ENCODE measurements at regions not wholly inside any gene's neighbourhood (a gene's known extent, or its start where the extent isn't known, plus 50 kb on each side); places are given as distances from the start of the nearest gene placed in this dataset.
"Not testable (repeated sequence)": the region's sequence is repeated elsewhere in the genome, so short reads cannot be mapped to it uniquely, and the experiment has no call there.

DNA sequence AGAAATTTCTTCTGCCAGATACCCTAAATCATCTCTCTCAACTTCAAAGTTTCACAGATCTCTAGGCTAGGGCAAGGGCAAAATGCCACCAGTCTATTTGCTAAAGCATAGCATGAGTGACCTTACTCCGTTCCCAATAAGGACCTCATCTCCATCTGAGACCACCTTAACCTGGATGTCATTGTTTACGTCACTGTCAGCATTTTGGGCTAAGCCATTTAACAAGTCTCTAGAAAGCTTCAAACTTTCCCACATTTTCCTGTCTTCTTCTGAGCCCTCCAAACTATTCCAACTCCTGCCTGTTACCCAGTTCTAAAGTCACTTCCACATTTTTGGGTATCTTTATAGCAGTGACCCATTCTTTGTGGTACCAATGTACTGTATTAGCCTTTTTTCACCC lies 259.2 kb upstream of the KITLG start:
- ATAC-seq, result no peak
- H3K9me3 ChIP-seq, result peaks cover 0 to 17% (median 0%) of the 10 kb centered on the region in 3 donors
- H3K4me3 ChIP-seq, result no peak overlapping the region
- H3K27ac ChIP-seq, result no peak overlapping the region
- H3K36me3 ChIP-seq, result no peaks in the 10 kb centered on the region
- H3K4me1 ChIP-seq, result no peaks in the 10 kb centered on the region
- H3K27me3 ChIP-seq, result no peaks in the 10 kb centered on the region
- TF ChIP-seq POLR2A (IDR thresholded peaks at IDR 0.05) (no peak), EP300 (IDR thresholded peaks at IDR 0.05) (no peak), POLR2AphosphoS5 (IDR thresholded peaks at IDR 0.05) (no peak)
- TF ChIP-seq, protein P1, sequence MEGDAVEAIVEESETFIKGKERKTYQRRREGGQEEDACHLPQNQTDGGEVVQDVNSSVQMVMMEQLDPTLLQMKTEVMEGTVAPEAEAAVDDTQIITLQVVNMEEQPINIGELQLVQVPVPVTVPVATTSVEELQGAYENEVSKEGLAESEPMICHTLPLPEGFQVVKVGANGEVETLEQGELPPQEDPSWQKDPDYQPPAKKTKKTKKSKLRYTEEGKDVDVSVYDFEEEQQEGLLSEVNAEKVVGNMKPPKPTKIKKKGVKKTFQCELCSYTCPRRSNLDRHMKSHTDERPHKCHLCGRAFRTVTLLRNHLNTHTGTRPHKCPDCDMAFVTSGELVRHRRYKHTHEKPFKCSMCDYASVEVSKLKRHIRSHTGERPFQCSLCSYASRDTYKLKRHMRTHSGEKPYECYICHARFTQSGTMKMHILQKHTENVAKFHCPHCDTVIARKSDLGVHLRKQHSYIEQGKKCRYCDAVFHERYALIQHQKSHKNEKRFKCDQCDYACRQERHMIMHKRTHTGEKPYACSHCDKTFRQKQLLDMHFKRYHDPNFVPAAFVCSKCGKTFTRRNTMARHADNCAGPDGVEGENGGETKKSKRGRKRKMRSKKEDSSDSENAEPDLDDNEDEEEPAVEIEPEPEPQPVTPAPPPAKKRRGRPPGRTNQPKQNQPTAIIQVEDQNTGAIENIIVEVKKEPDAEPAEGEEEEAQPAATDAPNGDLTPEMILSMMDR (IDR thresholded peaks at IDR 0.05), result no peak
- 80 to 85% methylated on average over 1 to 2 of the region's 2 CpGs for WGBS, 2 donors (ENCODE audit: low coverage in 1 of 2)

DNA sequence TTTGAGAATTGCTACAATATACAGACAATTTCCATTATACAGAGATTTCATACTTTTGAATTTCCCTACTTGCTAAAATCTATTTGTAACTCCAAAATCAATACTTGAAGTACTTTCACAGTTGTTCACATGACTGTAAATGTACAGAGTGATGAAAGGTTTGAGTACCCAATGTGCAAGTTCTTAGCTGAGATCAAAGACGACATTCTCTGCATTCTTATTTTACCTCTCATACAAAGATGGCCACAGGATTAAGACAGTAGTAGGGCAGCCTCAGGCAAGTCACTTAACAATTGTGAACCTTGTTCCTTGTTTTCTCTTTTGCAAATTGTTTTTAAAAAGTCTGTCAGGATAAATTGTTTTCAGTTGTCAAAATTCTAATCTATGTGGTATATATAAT lies 255.9 kb upstream of the KITLG start:
- Histone ChIP-seq H3K4me3 (no peak overlapping the region), H3K9me3 (peaks cover 0 to 11% (median 0%) of the 10 kb centered on the region in 3 donors), H3K4me1 (peaks cover 0 to 14% (median 0%) of the 10 kb centered on the region in 3 donors), H3K27ac (no peak overlapping the region), H3K27me3 (no peaks in the 10 kb centered on the region), H3K36me3 (no peaks in the 10 kb centered on the region)
- TF ChIP-seq POLR2AphosphoS5 (IDR thresholded peaks at IDR 0.05), result no peak
- TF ChIP-seq, protein P1 (IDR thresholded peaks at IDR 0.05), result no peak
- TF ChIP-seq EP300 (IDR thresholded peaks at IDR 0.05), result no peak
- no peak for ATAC-seq
- WGBS, 2 donors (ENCODE audit: low coverage in 1 of 2), result 86 to 95% methylated on average over 1 of the region's 1 CpG

DNA sequence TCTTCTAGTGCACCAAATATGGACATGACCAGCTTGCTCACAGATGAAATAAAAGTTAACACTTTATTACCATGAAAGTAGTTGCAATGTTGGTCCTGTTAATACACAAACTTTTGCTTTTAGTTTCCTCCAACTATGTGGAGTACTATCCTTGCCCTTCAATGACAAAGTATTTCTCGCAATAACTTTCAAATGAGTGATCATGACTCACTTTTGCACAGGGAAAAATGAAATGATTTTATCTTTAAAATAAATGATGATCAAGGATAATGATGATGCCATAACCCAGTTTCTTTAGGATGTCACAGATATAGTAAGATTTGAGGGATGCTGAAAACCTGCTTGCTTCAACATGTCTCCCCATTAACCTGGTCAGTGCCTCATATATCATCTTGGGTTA lies 254.0 kb upstream of the KITLG start:
- H3K4me1 ChIP-seq, result peaks cover 0 to 14% (median 0%) of the 10 kb centered on the region in 3 donors
- WGBS, 2 donors (ENCODE audit: low coverage in 1 of 2), result 42 to 57% methylated on average over 1 of the region's 1 CpG
- no peak for ATAC-seq

DNA sequence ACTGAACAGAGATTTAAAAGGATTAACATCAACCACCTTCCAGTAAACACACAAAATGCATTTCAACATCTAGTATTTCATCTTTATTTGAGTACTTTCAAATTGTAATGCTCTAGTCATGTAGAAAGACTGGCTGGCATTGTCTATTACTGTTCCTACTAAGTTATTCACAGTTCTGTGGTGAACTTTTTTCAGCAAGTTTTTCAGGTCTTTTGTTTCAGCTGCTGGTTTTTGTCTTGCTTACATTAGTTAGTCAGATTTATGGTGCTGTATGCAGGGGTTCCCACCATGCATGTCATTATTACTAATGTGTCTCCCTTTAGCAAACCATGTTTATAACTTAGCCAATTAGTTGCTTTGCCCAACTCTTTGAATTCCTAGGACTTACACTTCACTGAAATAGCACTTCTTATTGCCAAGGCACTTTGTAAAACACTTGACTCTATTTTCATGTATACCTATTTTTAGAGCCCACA lies 253.4 kb upstream of the KITLG start:
- TF ChIP-seq POLR2A (IDR thresholded peaks at IDR 0.05), result no peak
- peak; percentile 83 for TF ChIP-seq POLR2AphosphoS5 (IDR thresholded peaks at IDR 0.05)
- ATAC-seq, result peak; percentile 84
- Histone ChIP-seq H3K4me3 (no peak overlapping the region), H3K36me3 (no peaks in the 10 kb centered on the region), H3K9me3 (peaks cover 0 to 8% (median 0%) of the 10 kb centered on the region in 3 donors), H3K27me3 (no peaks in the 10 kb centered on the region), H3K4me1 (peaks cover 0 to 14% (median 0%) of the 10 kb centered on the region in 3 donors), H3K27ac (peak overlapping the region in 3 of 4 donors; percentile 43 to 57 (median 55))

More for the DNA sequence above, 254.0 kb upstream of the KITLG start:
- H3K9me3 ChIP-seq, result peaks cover 0 to 11% (median 0%) of the 10 kb centered on the region in 3 donors
- TF ChIP-seq POLR2AphosphoS5 (IDR thresholded peaks at IDR 0.05), result no peak
- TF ChIP-seq EP300 (IDR thresholded peaks at IDR 0.05), result no peak
- TF ChIP-seq, protein P1 (IDR thresholded peaks at IDR 0.05), result no peak
- TF ChIP-seq POLR2A (IDR thresholded peaks at IDR 0.05), result no peak
- peak overlapping the region in 3 of 4 donors; percentile 21 to 57 (median 34) for H3K27ac ChIP-seq
- H3K36me3 ChIP-seq, result no peaks in the 10 kb centered on the region
- H3K27me3 ChIP-seq, result no peaks in the 10 kb centered on the region
- no peak overlapping the region for H3K4me3 ChIP-seq

DNA sequence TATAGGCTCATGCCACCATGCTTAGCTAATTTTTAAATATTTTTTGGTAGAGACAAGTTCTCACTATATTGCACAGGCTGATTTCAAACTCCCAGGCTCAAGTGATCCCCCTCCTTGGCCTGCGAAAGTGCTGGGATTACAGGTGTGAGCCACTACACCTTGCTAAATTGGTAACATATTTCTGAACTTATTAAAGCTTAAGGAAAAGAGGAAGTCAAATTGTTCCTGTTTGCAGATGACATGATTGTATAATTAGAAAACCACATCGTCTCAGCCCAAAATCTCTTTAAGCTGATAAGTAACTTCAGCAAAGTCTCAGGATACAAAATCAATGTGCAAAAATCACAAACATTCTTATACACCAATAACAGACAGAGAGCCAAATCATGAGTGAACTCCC lies 248.3 kb upstream of the KITLG start:
- ATAC-seq, H3K36me3 ChIP-seq, H3K4me3 ChIP-seq, H3K27me3 ChIP-seq, H3K9me3 ChIP-seq, H3K4me1 ChIP-seq, H3K27ac ChIP-seq: not testable (repeated sequence)
- WGBS, 2 donors (ENCODE audit: low coverage in 1 of 2), result 71 to 94% methylated on average over 1 to 2 of the region's 2 CpGs

DNA sequence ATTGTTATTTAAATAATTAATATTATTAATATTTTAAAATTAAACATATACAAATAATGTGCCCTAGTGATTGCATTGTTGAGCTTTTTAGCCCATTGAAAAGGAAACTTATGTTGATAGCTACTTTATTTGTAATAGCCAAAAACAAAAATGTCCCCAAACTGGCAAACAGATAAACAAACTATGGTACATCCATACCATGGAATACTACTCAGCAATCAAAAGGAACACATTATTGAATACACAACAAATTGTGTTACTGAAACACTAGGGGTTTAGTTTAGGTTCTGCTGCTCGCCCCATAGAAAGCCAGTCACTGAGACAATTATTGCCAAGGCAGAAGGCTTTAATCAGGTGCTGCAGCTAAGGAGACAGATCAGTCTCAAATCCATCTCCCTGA lies 239.7 kb upstream of the KITLG start:
- no peak for TF ChIP-seq POLR2A (IDR thresholded peaks at IDR 0.05)
- TF ChIP-seq, protein P1 (IDR thresholded peaks at IDR 0.05), result no peak
- TF ChIP-seq EP300 (IDR thresholded peaks at IDR 0.05), result no peak
- TF ChIP-seq POLR2AphosphoS5 (IDR thresholded peaks at IDR 0.05), result no peak
- H3K27me3 ChIP-seq, result no peaks in the 10 kb centered on the region
- no peaks in the 10 kb centered on the region for H3K36me3 ChIP-seq
- H3K4me3 ChIP-seq, result no peak overlapping the region
- H3K9me3 ChIP-seq, result no peaks in the 10 kb centered on the region
- WGBS, 2 donors (ENCODE audit: low coverage in 1 of 2), result 88 to 100% methylated on average over 1 of the region's 1 CpG
- ATAC-seq, result no peak
- no peak overlapping the region for H3K27ac ChIP-seq
- H3K4me1 ChIP-seq, result peaks cover 0 to 13% (median 8%) of the 10 kb centered on the region in 3 donors

Data from gastroesophageal sphincter (tissue), 4 donors.